ENCODE measurements at regions not wholly inside any gene's neighbourhood (a gene's known extent, or its start where the extent isn't known, plus 50 kb on each side); places are given as distances from the start of the nearest gene placed in this dataset.

- Histone ChIP-seq H3K36me3 (ENCODE audit: control insufficient read depth in 4 of 4, insufficient read depth in 3 of 4, low read depth in 1 of 4, low read length in 3 of 4) (no peaks in the 10 kb centered on the region), H3K4me3 (ENCODE audit: low read depth in 1 of 3, low read length in 3 of 3) (no peak overlapping the region), H3K27ac (ENCODE audit: low read depth in 1 of 2, low read length in 2 of 2) (no peak overlapping the region), H3K9ac (ENCODE audit: low read depth in 1 of 2, low read length in 2 of 2) (no peak overlapping the region), H3K27me3 (ENCODE audit: control insufficient read depth in 4 of 4, insufficient read depth in 4 of 4, low read length in 3 of 4) (no peaks in the 10 kb centered on the region), H3K4me1 (ENCODE audit: control insufficient read depth in 4 of 4, insufficient read depth in 4 of 4, low read length in 3 of 4) (peaks cover 0 to 12% (median 5%) of the 10 kb centered on the region in 4 donors), H3K9me3 (ENCODE audit: control insufficient read depth in 4 of 4, low read length in 3 of 4) (no peaks in the 10 kb centered on the region)
- WGBS, result 72% methylated on average over 3 of the region's 3 CpGs
- no peak for TF ChIP-seq ATF3 (IDR thresholded peaks at IDR 0.05)
- TF ChIP-seq HNF4A (conservative IDR thresholded peaks at IDR 0.05), result no peak
- no peak for TF ChIP-seq SP1 (IDR thresholded peaks at IDR 0.05)
- TF ChIP-seq NR2F2 (IDR thresholded peaks at IDR 0.05), result no peak
- TF ChIP-seq CTCF (IDR thresholded peaks at IDR 0.05; ENCODE audit: low read depth, low read length, missing input control), result no peak
- no peak for TF ChIP-seq RAD21 (IDR thresholded peaks at IDR 0.05)
- no peak for TF ChIP-seq EGR1 (IDR thresholded peaks at IDR 0.05; ENCODE audit: low read depth in 2 of 2)
- TF ChIP-seq JUND (IDR thresholded peaks at IDR 0.05), result no peak
- TF ChIP-seq MAX (IDR thresholded peaks at IDR 0.05), result no peak
- TF ChIP-seq FOXA1 (IDR thresholded peaks at IDR 0.05), result no peak
- TF ChIP-seq REST (IDR thresholded peaks at IDR 0.05), result no peak
- DNase-seq (ENCODE audit: low spot score), result no peak
Measured at GRCh38 chr3:177515786-177516157, 318.5 kb upstream of the TBL1XR1 start.

- no peak for DNase-seq (ENCODE audit: low spot score)
- no peaks in the 10 kb centered on the region for H3K36me3 ChIP-seq (ENCODE audit: control insufficient read depth in 4 of 4, insufficient read depth in 3 of 4, low read depth in 1 of 4, low read length in 3 of 4)
- 80% methylated on average over 14 of the region's 14 CpGs for WGBS
- no peak overlapping the region for H3K4me3 ChIP-seq (ENCODE audit: low read depth in 1 of 3, low read length in 3 of 3)
- no peak overlapping the region for H3K9ac ChIP-seq (ENCODE audit: low read depth in 1 of 2, low read length in 2 of 2)
- H3K27me3 ChIP-seq (ENCODE audit: control insufficient read depth in 4 of 4, insufficient read depth in 4 of 4, low read length in 3 of 4), result no peaks in the 10 kb centered on the region
- H3K4me1 ChIP-seq (ENCODE audit: control insufficient read depth in 4 of 4, insufficient read depth in 4 of 4, low read length in 3 of 4), result peaks cover 0 to 12% (median 5%) of the 10 kb centered on the region in 4 donors
- no peaks in the 10 kb centered on the region for H3K9me3 ChIP-seq (ENCODE audit: control insufficient read depth in 4 of 4, low read length in 3 of 4)
- H3K27ac ChIP-seq (ENCODE audit: low read depth in 1 of 2, low read length in 2 of 2), result no peak overlapping the region
- no peak for TF ChIP-seq ATF3 (IDR thresholded peaks at IDR 0.05)
- no peak for TF ChIP-seq CTCF (IDR thresholded peaks at IDR 0.05; ENCODE audit: low read depth, low read length, missing input control)
- TF ChIP-seq RAD21 (IDR thresholded peaks at IDR 0.05), result peak; percentile 45 to 56
- TF ChIP-seq NR2F2 (IDR thresholded peaks at IDR 0.05), result peak; percentile 93
- no peak for TF ChIP-seq FOXA2 (IDR thresholded peaks at IDR 0.05)
- no peak for TF ChIP-seq MAX (IDR thresholded peaks at IDR 0.05)
- no peak for TF ChIP-seq GABPA (IDR thresholded peaks at IDR 0.05 in 1 of 2, conservative IDR thresholded peaks at IDR 0.05 in 1 of 2)
- TF ChIP-seq RXRA (IDR thresholded peaks at IDR 0.05), result peak in 1 of 2 donors; percentile 20
- TF ChIP-seq SP1 (IDR thresholded peaks at IDR 0.05), result peak; percentile 51
- TF ChIP-seq YY1 (IDR thresholded peaks at IDR 0.05), result no peak
- TF ChIP-seq HNF4G (IDR thresholded peaks at IDR 0.05), result no peak
- TF ChIP-seq REST (IDR thresholded peaks at IDR 0.05), result no peak
- no peak for TF ChIP-seq FOXA1 (IDR thresholded peaks at IDR 0.05)
- TF ChIP-seq JUND (IDR thresholded peaks at IDR 0.05), result no peak
Measured at GRCh38 chr3:177516158-177517011, 319.1 kb upstream of the TBL1XR1 start.
